ENCODE measurements at regions not wholly inside any gene's neighbourhood (a gene's known extent, or its start where the extent isn't known, plus 50 kb on each side); places are given as distances from the start of the nearest gene placed in this dataset.

DNA sequence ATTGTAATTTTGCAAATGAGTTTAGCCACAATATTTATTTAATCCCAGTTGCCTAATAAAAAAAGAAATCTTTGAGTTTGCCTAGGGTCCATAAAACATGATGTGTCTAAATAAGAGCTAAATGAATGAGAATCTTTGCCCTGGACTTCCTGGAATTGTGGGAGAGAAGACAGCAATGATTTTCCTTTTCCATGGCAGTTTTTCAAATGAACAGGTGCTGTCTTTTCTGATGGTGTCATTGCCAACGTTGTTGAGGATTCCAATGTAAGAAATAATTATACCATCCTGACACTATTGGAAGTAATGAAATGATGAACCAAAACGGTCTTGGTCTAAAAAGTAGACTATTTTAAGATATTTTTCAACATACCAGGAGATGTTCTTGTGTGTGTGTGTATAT lies 984.7 kb upstream of the CELF2 start:
- Histone ChIP-seq H2AFZ (replicated peaks; ENCODE audit: low read length, poor library complexity) (no peak overlapping the region), H2BK120ac (ENCODE audit: low read depth, low read length) (no peak overlapping the region), H3K9ac (ENCODE audit: low read depth, low read length) (no peak overlapping the region), H3K79me1 (ENCODE audit: low read depth in 1 of 2, low read length in 2 of 2) (no peaks in the 10 kb centered on the region), H3K4me2 (ENCODE audit: low read depth, low read length) (no peak overlapping the region), H4K8ac (ENCODE audit: low read depth in 2 of 2, low read length in 2 of 2) (no peak overlapping the region), H3K9me3 (ENCODE audit: control insufficient read depth, insufficient read depth, low read length) (no peaks in the 10 kb centered on the region), H3K27ac (ENCODE audit: insufficient read depth, low read length) (no peak overlapping the region), H2AK5ac (ENCODE audit: low read depth, low read length) (no peak overlapping the region), H3K4me1 (ENCODE audit: control insufficient read depth, insufficient read depth, low read length) (no peaks in the 10 kb centered on the region), H3K4me3 (ENCODE audit: insufficient read depth, low read depth, low read length) (no peak overlapping the region), H3K23ac (ENCODE audit: low read depth, low read length) (no peak overlapping the region), H3K27me3 (ENCODE audit: control insufficient read depth, insufficient read depth, low read length) (no peaks in the 10 kb centered on the region), H2BK20ac (ENCODE audit: low read depth, low read length) (no peak overlapping the region), H2BK15ac (ENCODE audit: low read depth, low read length) (no peak overlapping the region), H3K4ac (ENCODE audit: low read depth, low read length) (no peak overlapping the region), H2AK9ac (replicated peaks; ENCODE audit: low read depth, low read length, poor library complexity) (no peak overlapping the region), H4K5ac (ENCODE audit: low read depth, low read length) (no peak overlapping the region), H3K36me3 (ENCODE audit: control insufficient read depth, insufficient read depth, low read length) (no peaks in the 10 kb centered on the region), H4K20me1 (ENCODE audit: insufficient read depth, low read length) (no peaks in the 10 kb centered on the region), H3K9me1 (ENCODE audit: insufficient read depth, low read length) (no peaks in the 10 kb centered on the region), H3K18ac (ENCODE audit: low read depth, low read length) (no peak overlapping the region), H3K14ac (replicated peaks; ENCODE audit: low read depth, low read length) (no peak overlapping the region), H2BK5ac (ENCODE audit: low read depth, low read length, poor library complexity, severe bottlenecking) (no peak overlapping the region), H3K56ac (ENCODE audit: extremely low read depth, insufficient read depth, low read length) (no peak overlapping the region), H4K91ac (ENCODE audit: insufficient read depth, low read depth, low read length) (no peak overlapping the region)
- in situ Hi-C loops (cut with MboI; ENCODE audit: low sequenced_read_pairs) (no loop called here), intact Hi-C loops (cut with micrococcal nuclease) (no loop called here), dilution Hi-C loops (cut with HindIII; ENCODE audit: low sequenced_read_pairs, unreplicated experiment) (no loop called here)
- POLR2A ChIA-PET (ENCODE audit: unreplicated experiment): no interaction called here
- TF ChIP-seq, protein P1, sequence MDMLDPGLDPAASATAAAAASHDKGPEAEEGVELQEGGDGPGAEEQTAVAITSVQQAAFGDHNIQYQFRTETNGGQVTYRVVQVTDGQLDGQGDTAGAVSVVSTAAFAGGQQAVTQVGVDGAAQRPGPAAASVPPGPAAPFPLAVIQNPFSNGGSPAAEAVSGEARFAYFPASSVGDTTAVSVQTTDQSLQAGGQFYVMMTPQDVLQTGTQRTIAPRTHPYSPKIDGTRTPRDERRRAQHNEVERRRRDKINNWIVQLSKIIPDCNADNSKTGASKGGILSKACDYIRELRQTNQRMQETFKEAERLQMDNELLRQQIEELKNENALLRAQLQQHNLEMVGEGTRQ (IDR thresholded peaks at IDR 0.05; ENCODE audit: low read depth, low read length): no peak
- TF ChIP-seq RCOR1 (IDR thresholded peaks at IDR 0.05; ENCODE audit: insufficient replicate concordance, low read length): no peak
- no peak for TF ChIP-seq RFX5 (IDR thresholded peaks at IDR 0.05; ENCODE audit: low read depth, low read length)
- no peak for TF ChIP-seq MAFK (IDR thresholded peaks at IDR 0.05; ENCODE audit: low read depth, low read length)
- BruUV-seq (replicated peaks): no TSS peak
- WGBS, 2 experiments (ENCODE audit: extremely low coverage in 2 of 2, insufficient read length in 1 of 2): no CpG with 5 or more reads among the region's 2 CpGs
- DNase-seq (no peak), ATAC-seq (ENCODE audit: low read depth) (no peak)
- CTCF ChIA-PET: no interaction called here

Data from IMR-90 (cell line).